Gastrocnemius medialis (tissue), 4 donors: ENCODE measurements at regions not wholly inside any gene's neighbourhood (a gene's known extent, or its start where the extent isn't known, plus 50 kb on each side); places are given as distances from the start of the nearest gene placed in this dataset.

Experiments
- CTCF ChIP-seq, 5 experiments: fragments of 450-650 bp in 3 of 5; fragments of 200-600 bp in 2 of 5; sonication (generic) in 2 of 5; IDR thresholded peaks in 4 of 5; conservative IDR thresholded peaks in 1 of 5; 1 replicate in 4 of 5; 2 replicates in 1 of 5; pipeline ENCODE4 v1.5.1; 2016 to 2019; ENCODE audit warnings: antibody characterized with exemption in 5 of 5, mild to moderate bottlenecking in 3 of 5, moderate library complexity in 3 of 5
- POLR2A ChIP-seq, 2 donors: fragments of 450-650 bp; IDR thresholded peaks; one replicate each; pipeline ENCODE4 v1.6.1; 2017; ENCODE audit warnings: antibody characterized with exemption in 2 of 2, mild to moderate bottlenecking in 2 of 2, moderate library complexity in 2 of 2

GRCh38 chr5:89638871-89639270 lies 755.9 kb upstream of the MEF2C start:
- no peak for TF ChIP-seq CTCF (IDR thresholded peaks at IDR 0.05 in 4 of 5, conservative IDR thresholded peaks at IDR 0.05 in 1 of 5)
- no peak for TF ChIP-seq POLR2A (IDR thresholded peaks at IDR 0.05)
